M059J (cell line): ENCODE measurements at regions not wholly inside any gene's neighbourhood (a gene's known extent, or its start where the extent isn't known, plus 50 kb on each side); places are given as distances from the start of the nearest gene placed in this dataset.

Experiments used
- DNase-seq: peaks from one replicate; pipeline ENCODE4 v3.0.0-alpha.2; 2012; ENCODE audit warnings: low read depth

DNA sequence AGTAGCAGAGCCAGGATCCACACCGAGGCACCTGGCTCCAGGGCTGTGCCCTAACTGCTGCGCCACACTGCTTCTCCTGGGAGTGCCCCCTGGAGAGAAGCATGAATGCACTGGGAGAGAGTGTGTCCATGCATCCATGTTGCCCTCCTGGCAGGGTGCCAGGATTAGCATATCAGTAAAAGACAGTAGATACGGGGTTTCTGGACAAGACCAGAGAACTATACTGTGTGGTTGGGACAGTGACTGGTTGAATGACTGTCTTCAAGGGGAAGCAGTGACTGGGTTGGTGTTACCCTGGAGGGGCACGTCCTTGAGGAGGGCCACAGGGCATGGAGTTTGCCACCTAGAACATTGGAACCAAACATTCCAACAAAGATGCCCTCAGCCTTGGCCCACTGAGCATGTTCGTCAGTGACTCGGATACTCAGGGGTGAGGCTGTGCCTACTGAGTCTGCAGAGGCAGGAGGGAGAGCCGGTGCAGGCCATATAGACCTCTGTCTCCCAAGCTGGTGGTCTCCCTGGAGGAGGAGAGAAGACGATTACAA lies 288.8 kb downstream of the CDC5L start:
- DNase-seq, result no peak

DNA sequence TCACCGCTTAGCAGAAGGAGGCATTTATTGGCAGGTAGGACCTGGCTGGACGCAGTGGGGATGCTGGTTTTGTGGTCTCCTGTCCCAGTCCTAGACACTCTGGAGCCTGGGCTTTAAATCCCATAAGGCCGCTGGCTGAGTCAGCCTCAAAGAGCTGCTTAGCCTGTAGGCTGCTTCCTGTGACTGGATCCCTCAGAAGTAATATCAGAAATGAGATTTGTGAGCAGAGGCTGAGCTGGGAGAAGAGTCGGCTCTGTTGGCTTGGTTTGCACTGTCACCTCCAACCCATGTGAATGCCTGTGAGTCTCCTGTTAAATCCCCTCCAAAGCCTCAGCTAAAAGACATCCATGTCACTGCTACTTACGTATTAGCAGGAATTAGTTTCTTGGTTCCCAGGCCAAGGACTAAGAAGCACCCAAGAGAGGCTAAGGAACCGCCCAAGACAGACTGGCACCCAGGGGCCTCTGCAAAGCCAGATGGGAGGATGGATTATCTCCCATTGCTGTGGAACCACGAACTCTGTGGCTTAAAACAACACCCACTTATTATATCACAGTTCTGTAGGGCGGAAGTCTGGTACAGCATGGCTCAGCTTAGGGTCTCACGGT lies 289.4 kb downstream of the CDC5L start:
- DNase-seq, result peak; percentile 82

DNA sequence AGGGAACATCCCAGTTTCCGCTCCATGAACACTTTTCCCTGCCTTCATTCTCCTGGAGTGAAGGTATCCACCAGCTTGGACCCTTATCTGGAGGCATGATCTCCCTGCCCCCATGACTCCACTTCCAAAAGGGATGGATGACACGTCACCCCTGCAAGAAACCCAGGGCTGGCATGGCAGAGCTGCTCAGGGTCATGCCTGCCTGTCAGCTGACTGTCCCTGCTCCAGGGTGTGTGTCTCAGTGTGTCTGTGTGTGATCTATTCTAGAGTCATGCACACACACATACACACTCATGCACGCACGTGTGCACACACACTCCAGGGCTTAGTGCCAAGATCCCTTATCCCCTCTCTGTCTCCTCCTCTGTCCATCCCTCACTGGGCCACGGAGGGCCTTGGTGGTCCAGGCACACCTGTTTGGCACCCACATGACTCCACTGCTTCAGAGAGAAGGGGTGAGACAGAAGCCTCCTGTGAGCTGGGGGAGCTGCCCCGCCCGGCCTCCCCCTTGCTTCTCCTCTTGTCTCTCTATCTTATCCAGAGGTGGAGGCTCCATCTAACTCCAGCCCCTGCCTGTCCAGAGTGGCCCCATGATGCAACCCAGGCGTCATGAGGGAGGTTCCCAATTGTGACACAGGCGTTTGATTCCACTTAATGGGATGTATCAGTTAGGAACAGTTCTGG lies 290.9 kb downstream of the CDC5L start:
- no peak for DNase-seq

GRCh38 chr6:44679438-44680201 lies 292.1 kb downstream of the CDC5L start:
- no peak for DNase-seq

- no peak for DNase-seq
Measured at GRCh38 chr6:44680202-44680720, 292.8 kb downstream of the CDC5L start.

DNA sequence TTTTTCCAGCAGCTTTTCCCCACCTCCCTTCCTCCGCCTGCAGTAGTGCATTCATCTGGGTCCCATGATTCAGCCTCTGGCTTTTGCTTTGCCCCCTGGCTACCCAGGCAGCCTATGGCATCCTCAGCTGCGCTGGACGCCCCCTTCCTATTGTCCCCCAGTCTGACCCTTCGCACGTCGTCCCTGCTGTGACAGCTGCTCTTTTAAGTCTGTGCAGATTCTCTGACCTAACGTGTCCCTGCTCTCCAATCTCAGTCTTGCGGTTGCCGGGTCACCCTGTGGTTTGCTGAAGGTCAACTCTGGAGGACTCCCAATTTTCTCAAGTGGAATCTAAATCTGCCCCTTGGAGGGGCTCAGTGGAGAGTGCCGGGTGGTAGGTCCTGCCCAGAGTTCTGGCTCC lies 294.3 kb downstream of the CDC5L start:
- DNase-seq, result peak; percentile 95

DNA sequence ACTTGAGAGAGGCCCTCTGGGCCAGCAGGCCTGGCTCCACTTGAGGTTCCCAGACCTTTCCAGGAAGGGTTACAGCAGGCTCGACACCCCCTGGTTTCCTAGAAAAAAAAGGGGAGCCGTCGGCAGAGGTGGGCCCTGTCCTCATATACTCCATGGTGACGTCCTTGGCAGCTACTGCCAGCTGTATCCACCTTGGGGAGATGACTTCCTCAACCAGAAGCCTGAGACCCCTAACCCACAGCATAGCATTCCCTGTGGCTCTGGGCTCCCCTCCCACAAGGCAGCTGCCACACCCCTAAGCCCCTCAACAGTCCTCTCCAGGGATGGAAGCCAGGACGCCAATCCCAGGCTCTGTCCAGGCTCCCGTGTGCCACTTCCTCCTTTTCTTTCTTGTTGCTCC lies 294.8 kb downstream of the CDC5L start:
- no peak for DNase-seq

DNA sequence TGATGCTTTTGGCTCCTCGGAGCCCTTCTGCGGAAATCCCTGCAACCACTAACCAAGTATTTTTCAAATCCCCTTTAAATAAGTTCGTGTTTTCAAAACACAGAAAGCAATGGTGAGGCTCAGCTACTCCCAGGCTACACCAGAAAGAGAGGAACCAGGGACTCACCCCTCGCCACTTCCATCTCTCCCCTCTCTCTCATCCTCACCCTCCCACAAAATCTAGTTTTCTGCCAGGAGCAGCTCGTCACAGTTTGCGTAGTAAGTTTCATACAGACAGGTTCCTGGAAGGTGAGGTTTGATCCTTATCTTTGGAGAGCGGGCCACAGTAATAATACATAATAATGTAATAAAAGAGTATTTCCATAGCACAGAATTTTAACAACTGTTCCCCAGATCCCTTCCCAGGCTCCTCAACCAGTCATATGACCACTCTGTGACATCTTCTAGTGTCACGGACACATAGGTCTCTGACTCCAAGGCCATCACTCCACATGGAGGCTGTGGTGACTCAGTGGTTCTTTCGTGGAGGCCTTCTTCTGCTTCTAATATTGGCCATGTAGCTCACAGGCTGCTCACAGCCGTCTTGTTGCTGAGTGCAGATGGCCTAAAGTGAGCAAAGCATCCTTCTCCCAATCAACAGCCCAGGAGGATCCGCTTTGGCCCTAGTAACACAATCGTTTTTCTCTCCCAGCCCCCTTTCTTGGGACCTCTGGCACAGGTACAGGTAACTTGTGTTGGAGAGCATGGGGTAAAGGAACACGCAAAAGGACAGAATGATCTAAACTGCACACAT lies 295.7 kb downstream of the CDC5L start:
- no peak for DNase-seq

DNA sequence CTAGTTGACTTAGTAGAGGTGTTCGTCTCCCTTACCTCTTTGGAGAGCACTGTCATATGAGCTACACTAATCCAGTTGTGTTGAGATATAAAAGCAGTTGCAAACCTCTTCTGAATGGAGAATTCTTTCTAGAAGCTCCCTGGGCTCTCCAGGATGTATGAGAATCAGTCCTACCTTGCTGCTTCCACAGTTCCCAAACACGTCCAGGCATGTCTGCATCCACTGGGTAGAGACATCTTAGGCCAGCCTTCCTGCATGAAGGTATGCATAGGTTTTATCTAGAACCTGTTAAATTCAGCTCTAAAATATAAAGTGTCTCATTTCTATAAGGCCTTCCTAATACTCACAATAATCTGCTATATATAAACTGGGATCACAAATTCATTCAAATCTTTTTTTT lies 297.7 kb downstream of the CDC5L start:
- DNase-seq, result no peak

DNA sequence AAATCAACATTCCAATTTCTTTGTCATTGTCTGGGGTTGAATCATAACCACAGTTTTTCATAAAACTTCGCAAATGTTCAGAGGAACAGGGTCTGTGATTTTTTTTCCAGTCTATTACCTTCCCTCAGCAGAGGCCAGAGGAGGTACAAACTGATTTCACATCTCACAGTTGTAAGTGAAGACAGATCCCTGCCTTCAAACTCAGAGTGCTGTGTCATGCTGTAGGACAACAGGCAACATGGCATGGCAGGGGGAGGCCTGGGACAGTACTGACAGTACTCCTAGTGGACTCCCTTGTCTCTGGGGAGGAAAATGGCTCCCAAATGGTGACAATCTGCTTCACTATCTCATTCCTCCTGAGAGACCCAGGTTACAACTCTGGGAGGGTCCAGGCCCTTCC lies 308.6 kb downstream of the CDC5L start:
- peak; percentile 92 for DNase-seq

GRCh38 chr6:44696686-44697085 lies 309.2 kb downstream of the CDC5L start:
- DNase-seq, result no peak

DNA sequence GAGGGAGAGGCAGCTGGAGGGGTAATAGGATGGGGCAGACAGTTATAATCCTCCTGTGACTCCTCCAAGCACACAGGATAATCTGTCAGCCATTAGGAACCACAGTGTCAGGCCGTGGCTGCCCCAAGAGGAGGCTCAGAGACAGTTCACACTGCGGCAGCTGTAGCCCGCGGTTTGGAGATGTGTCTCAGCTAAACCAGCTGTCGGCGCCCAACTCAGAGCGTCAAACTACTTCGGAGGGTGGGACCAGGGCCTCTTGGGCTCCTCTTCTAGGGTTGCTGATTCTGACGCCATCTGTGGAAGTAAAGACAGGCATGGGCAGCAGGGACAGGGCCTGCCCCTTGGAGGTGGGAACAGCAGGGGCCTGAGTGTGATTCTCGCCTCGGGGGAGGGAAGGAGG lies 309.8 kb downstream of the CDC5L start:
- no peak for DNase-seq

- no peak for DNase-seq
Measured at GRCh38 chr6:44698602-44699001, 311.1 kb downstream of the CDC5L start.

DNA sequence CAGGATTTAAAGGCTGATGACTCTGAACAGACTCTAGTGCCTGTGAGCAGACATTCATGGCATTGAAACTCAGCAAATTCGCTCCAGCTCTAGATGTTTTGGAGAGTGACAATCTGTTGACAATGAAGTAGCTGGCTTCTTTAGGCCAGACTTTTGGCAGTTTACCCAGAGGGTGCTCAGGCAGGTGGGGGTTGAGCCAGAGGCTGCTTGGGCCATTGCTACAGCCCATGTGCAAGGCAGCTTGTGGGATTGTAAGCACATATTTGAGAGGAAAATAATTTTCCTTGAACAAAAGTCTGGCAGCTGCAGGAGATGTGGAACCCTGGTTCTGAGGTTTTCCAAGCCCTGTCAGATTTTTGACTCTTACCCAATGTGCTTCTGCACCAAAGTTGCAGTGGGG lies 311.6 kb downstream of the CDC5L start:
- DNase-seq, result peak; percentile 69

DNA sequence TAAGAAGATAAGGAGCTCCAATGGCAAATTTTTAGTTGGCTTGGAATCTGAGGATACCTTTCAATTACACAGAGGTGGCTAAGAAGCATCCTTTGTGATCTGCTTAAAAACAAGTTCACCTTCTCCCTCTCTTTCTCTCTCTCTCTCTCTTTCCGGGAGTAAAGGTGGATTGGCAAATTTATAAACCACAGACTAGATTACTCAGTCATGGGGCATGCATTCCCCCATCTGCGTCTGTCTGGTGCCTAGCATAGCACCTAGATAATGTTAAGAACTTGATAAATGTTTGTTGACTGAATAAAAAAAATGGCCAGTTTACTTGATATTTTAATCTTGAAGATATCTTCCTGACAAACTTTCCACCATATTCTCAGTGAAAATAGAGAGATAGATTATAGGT lies 312.3 kb downstream of the CDC5L start:
- peak; percentile 83 for DNase-seq

DNA sequence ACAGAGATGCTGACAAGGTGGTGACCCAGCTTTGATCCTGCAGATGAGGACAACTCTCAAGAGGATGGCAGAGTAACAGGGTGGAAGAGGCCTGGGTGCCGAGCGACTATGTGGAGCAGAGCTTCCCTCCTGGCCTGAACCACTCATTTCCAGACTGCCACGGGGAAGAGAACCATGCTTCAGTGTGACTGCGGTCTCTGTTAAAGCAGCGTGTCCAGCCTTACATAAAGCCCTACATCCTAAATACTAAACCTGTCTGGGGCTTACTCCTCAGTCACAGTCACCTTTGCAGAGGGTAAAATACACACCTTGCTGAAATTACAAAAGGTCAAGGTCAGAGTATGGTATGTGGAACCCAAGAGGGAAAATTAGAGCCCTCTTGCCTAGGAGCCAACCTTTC lies 312.9 kb downstream of the CDC5L start:
- no peak for DNase-seq

DNA sequence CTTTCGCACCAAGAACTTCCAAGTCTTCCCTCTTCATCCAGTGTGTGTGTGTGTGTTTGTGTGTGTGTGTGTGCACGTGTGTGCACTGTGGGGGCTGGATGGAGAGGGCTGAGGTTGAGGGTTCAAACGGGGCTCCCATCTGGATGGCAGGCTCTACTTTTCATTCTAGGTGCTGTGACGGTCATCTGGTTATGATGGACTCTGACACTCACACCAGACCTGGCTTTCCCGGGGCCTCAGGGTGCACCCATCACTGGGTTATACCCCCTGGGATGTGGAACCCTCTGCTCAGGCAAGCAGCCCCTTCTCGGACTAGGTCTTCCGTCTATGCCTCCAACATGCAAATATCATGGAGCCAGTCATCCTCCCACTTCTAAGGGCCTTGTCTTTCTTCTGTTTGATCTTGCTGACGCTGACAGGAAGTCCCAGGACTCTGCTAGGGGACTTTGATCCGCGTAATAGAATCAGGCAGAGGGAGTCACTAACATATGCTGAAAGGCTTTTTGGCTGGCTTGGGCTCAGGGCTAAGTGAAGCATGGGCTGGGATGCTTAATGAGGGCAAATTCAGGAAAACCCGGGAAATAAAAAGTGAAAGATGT lies 313.6 kb downstream of the CDC5L start:
- DNase-seq, result no peak

- peak; percentile 96 for DNase-seq
Measured at GRCh38 chr6:44701637-44702101, 314.2 kb downstream of the CDC5L start.

DNA sequence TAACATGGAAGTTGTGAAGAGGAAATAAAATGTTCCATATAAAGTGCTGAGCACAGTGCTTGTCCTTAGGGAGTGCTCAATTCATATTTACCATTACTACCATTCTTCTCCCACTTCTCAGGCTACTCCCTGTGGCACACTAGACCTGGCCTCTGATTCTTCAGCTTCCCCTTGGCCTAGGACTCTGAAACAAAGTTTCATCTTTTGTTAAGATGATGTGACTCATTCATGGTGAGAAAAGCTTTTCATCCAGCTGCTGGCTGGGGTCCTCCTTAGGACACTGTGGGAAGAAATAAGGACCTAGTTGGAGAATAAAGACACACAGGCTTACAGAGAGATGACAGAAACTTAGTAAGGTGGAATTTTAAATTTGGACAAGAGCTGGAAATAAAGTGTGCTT lies 314.8 kb downstream of the CDC5L start:
- DNase-seq, result peak; percentile 74

- no peak for DNase-seq
Measured at GRCh38 chr6:44704240-44705150, 317.0 kb downstream of the CDC5L start.
